ENCODE measurements at regions not wholly inside any gene's neighbourhood (a gene's known extent, or its start where the extent isn't known, plus 50 kb on each side); places are given as distances from the start of the nearest gene placed in this dataset.

DNA sequence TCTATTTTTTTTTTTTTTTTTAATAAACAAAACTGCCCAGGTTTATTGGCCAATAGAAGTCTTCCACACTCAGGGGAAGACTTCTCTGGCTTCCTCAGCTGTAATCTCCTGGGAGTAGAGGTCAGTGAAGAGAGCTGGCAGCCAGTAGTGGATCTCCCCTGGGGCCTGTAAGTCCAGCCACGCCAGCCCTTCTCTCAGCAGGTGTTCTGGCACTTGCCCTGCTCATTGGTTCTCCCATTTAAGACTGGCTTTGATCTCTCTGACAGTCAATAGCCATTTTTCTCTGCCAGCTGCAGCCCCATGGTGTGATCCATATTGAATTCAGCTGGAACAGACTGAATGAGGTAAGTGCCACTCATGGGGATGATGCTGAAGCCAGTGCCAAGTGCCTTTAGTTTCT, 170.6 kb upstream of the SPHKAP start:
- dilution Hi-C loops (cut with MboI; ENCODE audit: extremely low pct_ligation_motif_present, low sequenced_read_pairs) = no loop called here

DNA sequence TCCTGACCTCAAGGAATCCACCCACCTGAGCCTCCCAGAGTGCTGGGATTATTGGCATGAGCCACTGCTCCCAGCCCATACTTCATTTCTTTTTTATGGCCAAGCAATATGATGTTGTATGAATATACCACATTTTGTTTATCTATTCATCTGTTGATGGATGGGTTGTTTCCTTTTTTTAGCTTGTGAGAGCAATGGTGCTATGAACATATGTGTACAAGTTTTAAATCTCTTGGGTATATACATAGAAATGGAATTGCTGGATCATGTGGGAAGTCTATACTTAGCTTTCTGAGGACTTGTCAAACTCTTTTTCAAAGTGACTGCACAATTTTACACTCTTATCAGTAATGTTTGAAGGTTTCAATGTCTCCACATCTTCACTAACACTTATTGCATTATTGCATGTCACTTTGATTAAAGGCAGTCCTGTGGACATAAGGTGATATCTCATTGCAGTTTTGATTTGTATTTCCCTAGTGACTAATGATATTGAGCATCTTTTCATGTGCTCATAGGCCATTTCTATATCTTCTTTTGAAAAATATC, 167.1 kb upstream of the SPHKAP start:
- H3K4me1 ChIP-seq (ENCODE audit: control insufficient read depth, extremely low read depth, insufficient read depth, low read length) = no peaks in the 10 kb centered on the region
- H3K36me3 ChIP-seq (ENCODE audit: control insufficient read depth in 2 of 2, extremely low read depth in 1 of 2, insufficient read depth in 2 of 2, low read length in 2 of 2) = no peaks in the 10 kb centered on the region
- H4K20me1 ChIP-seq (replicated peaks; ENCODE audit: control insufficient read depth, extremely low read depth, insufficient read depth, low read length) = no peaks in the 10 kb centered on the region
- intact Hi-C loops (cut with micrococcal nuclease) (no loop called here), dilution Hi-C loops (cut with MboI; ENCODE audit: extremely low pct_ligation_motif_present, low sequenced_read_pairs) (no loop called here)
- no peak overlapping the region for H2AFZ ChIP-seq (ENCODE audit: low read depth, low read length)
- ChIA-PET POLR2A (no interaction called here), CTCF (no interaction called here)
- H3K79me2 ChIP-seq (ENCODE audit: control insufficient read depth, insufficient read depth, low read length) = no peaks in the 10 kb centered on the region
- H3K27me3 ChIP-seq (ENCODE audit: control insufficient read depth in 2 of 2, insufficient read depth in 2 of 2, low read length in 2 of 2) = no peaks in the 10 kb centered on the region
- no peak overlapping the region for H3K4me2 ChIP-seq (ENCODE audit: insufficient read depth, low read length)
- H3K9ac ChIP-seq (replicated peaks; ENCODE audit: extremely low read depth, insufficient read depth, low read length) = no peak overlapping the region
- H3K9me3 ChIP-seq (replicated peaks; ENCODE audit: control insufficient read depth, insufficient read depth, low read length) = no peaks in the 10 kb centered on the region
- no peak for FAIRE-seq
- TF ChIP-seq POLR2A (IDR thresholded peaks at IDR 0.05; ENCODE audit: low read depth, low read length) = no peak
- TF ChIP-seq EZH2 (IDR thresholded peaks at IDR 0.05; ENCODE audit: borderline replicate concordance, low read depth, low read length, severe bottlenecking) = no peak
- TF ChIP-seq, protein P1, sequence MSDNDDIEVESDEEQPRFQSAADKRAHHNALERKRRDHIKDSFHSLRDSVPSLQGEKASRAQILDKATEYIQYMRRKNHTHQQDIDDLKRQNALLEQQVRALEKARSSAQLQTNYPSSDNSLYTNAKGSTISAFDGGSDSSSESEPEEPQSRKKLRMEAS (IDR thresholded peaks at IDR 0.05; ENCODE audit: insufficient read depth, insufficient read length) = no peak
- no peak for TF ChIP-seq FOS (IDR thresholded peaks at IDR 0.05; ENCODE audit: borderline replicate concordance, insufficient read depth, low read length)
- TF ChIP-seq POLR2AphosphoS5 (IDR thresholded peaks at IDR 0.05; ENCODE audit: insufficient read depth, low read depth, low read length) = no peak
- TF ChIP-seq, protein P2, sequence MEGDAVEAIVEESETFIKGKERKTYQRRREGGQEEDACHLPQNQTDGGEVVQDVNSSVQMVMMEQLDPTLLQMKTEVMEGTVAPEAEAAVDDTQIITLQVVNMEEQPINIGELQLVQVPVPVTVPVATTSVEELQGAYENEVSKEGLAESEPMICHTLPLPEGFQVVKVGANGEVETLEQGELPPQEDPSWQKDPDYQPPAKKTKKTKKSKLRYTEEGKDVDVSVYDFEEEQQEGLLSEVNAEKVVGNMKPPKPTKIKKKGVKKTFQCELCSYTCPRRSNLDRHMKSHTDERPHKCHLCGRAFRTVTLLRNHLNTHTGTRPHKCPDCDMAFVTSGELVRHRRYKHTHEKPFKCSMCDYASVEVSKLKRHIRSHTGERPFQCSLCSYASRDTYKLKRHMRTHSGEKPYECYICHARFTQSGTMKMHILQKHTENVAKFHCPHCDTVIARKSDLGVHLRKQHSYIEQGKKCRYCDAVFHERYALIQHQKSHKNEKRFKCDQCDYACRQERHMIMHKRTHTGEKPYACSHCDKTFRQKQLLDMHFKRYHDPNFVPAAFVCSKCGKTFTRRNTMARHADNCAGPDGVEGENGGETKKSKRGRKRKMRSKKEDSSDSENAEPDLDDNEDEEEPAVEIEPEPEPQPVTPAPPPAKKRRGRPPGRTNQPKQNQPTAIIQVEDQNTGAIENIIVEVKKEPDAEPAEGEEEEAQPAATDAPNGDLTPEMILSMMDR (IDR thresholded peaks at IDR 0.05; ENCODE audit: extremely low read depth in 1 of 2, insufficient read depth in 1 of 2, low read depth in 1 of 2, low read length in 2 of 2) = no peak
- no peak for TF ChIP-seq MYC (IDR thresholded peaks at IDR 0.05; ENCODE audit: low read depth, low read length)
- no peak for TF ChIP-seq GATA2 (IDR thresholded peaks at IDR 0.05; ENCODE audit: insufficient read depth, insufficient read length, low read depth, low read length)
- TF ChIP-seq JUN (IDR thresholded peaks at IDR 0.05; ENCODE audit: borderline replicate concordance, insufficient read depth, insufficient read length, low read depth) = no peak
- H3K9me1 ChIP-seq (replicated peaks; ENCODE audit: control insufficient read depth, extremely low read depth, insufficient read depth, low read length) = no peaks in the 10 kb centered on the region
- H3K4me3 ChIP-seq (replicated peaks in 1 of 3; ENCODE audit: insufficient read depth in 1 of 3, low read depth in 1 of 3, low read length in 3 of 3) = no peak overlapping the region
- H3K27ac ChIP-seq (ENCODE audit: insufficient read depth, low read depth, low read length) = no peak overlapping the region
- BruUV-seq (replicated peaks) = no TSS peak
- DNase-seq (ENCODE audit: low read depth, low spot score) = no peak

More for the DNA sequence above, 170.6 kb upstream of the SPHKAP start:
- H3K9ac ChIP-seq (replicated peaks; ENCODE audit: extremely low read depth, insufficient read depth, low read length) = no peak overlapping the region
- H3K4me2 ChIP-seq (ENCODE audit: insufficient read depth, low read length) = no peak overlapping the region
- no peaks in the 10 kb centered on the region for H4K20me1 ChIP-seq (replicated peaks; ENCODE audit: control insufficient read depth, extremely low read depth, insufficient read depth, low read length)
- no peak for FAIRE-seq
- no TSS peak for BruUV-seq (replicated peaks)
- no peaks in the 10 kb centered on the region for H3K4me1 ChIP-seq (ENCODE audit: control insufficient read depth, extremely low read depth, insufficient read depth, low read length)
- CTCF ChIA-PET = no interaction called here
- TF ChIP-seq, protein P1 (IDR thresholded peaks at IDR 0.05; ENCODE audit: insufficient read depth, insufficient read length) = no peak
- TF ChIP-seq, protein P2 (IDR thresholded peaks at IDR 0.05; ENCODE audit: extremely low read depth in 1 of 2, insufficient read depth in 1 of 2, low read depth in 1 of 2, low read length in 2 of 2) = no peak
- TF ChIP-seq POLR2A (IDR thresholded peaks at IDR 0.05; ENCODE audit: low read depth, low read length) (no peak), POLR2AphosphoS5 (IDR thresholded peaks at IDR 0.05; ENCODE audit: insufficient read depth, low read depth, low read length) (no peak), EZH2 (IDR thresholded peaks at IDR 0.05; ENCODE audit: borderline replicate concordance, low read depth, low read length, severe bottlenecking) (no peak)
- no peaks in the 10 kb centered on the region for H3K9me3 ChIP-seq (replicated peaks; ENCODE audit: control insufficient read depth, insufficient read depth, low read length)
- no peaks in the 10 kb centered on the region for H3K36me3 ChIP-seq (ENCODE audit: control insufficient read depth in 2 of 2, extremely low read depth in 1 of 2, insufficient read depth in 2 of 2, low read length in 2 of 2)
- DNase-seq (ENCODE audit: low read depth, low spot score) = no peak
- no peaks in the 10 kb centered on the region for H3K9me1 ChIP-seq (replicated peaks; ENCODE audit: control insufficient read depth, extremely low read depth, insufficient read depth, low read length)
- intact Hi-C loops (cut with micrococcal nuclease) = no loop called here
- H3K4me3 ChIP-seq (replicated peaks in 1 of 3; ENCODE audit: insufficient read depth in 1 of 3, low read depth in 1 of 3, low read length in 3 of 3) = no peak overlapping the region
- no peak overlapping the region for H3K27ac ChIP-seq (ENCODE audit: insufficient read depth, low read depth, low read length)
- POLR2A ChIA-PET = interaction anchor here (0.6 kb wide), 1 partner anchor 137 kb away, joined by 3 read pairs; no protein-coding TSS in a partner anchor
- no peak overlapping the region for H2AFZ ChIP-seq (ENCODE audit: low read depth, low read length)
- no peaks in the 10 kb centered on the region for H3K27me3 ChIP-seq (ENCODE audit: control insufficient read depth in 2 of 2, insufficient read depth in 2 of 2, low read length in 2 of 2)
- H3K79me2 ChIP-seq (ENCODE audit: control insufficient read depth, insufficient read depth, low read length) = no peaks in the 10 kb centered on the region

Data from endothelial cell of umbilical vein (primary cell).